Vagina (tissue), 2 donors: ENCODE measurements at regions not wholly inside any gene's neighbourhood (a gene's known extent, or its start where the extent isn't known, plus 50 kb on each side); places are given as distances from the start of the nearest gene placed in this dataset.

Source experiments
- DNase-seq, 2 donors: peaks; one replicate each; pipeline ENCODE4 v3.0.0-alpha.2; 2017; ENCODE audit errors: extremely low spot score in 2 of 2
- H3K27ac ChIP-seq: fragments of 200-600 bp; sonication (generic); one replicate; pipeline ENCODE4 v1.5.1; 2019
- H3K27me3 ChIP-seq: fragments of 200-600 bp; sonication (generic); one replicate; pipeline ENCODE4 v1.5.1; 2019
- H3K36me3 ChIP-seq, 2 donors: fragments of 200-600 bp; sonication (generic); one replicate each; pipeline ENCODE4 v1.5.1; 2017 to 2019
- H3K4me1 ChIP-seq: fragments of 200-600 bp; sonication (generic); one replicate; pipeline ENCODE4 v1.5.1; 2019
- H3K4me3 ChIP-seq, 2 donors: fragments of 200-600 bp; sonication (generic); 1 replicate in 1 of 2; 2 replicates in 1 of 2; pipeline ENCODE4 v1.5.1; 2016 to 2019
- H3K9me3 ChIP-seq: fragments of 200-600 bp; sonication (generic); one replicate; pipeline ENCODE4 v1.5.1; 2019
- CTCF ChIP-seq, 3 experiments: fragments of 450-650 bp in 2 of 3; fragments of 200-600 bp in 1 of 3; sonication (generic) in 1 of 3; IDR thresholded peaks; one replicate each; pipeline ENCODE4 v1.5.1; 2017 to 2019; ENCODE audit warnings: antibody characterized with exemption in 3 of 3, mild to moderate bottlenecking in 2 of 3, moderate library complexity in 2 of 3
- POLR2A ChIP-seq, 2 donors: fragments of 450-650 bp; IDR thresholded peaks; one replicate each; pipeline ENCODE4 v1.6.1; 2017; ENCODE audit warnings: antibody characterized with exemption in 2 of 2, mild to moderate bottlenecking in 2 of 2, moderate library complexity in 2 of 2
- POLR2AphosphoS5 ChIP-seq, 2 donors: sonication (generic); formaldehyde crosslinking; IDR thresholded peaks; one replicate each; pipeline ENCODE4 v1.9.0; 2017; ENCODE audit warnings: antibody characterized with exemption in 2 of 2, mild to moderate bottlenecking in 2 of 2, low read depth in 1 of 2; ENCODE audit not compliant: insufficient read depth in 1 of 2
- intact Hi-C: fragments of 100-400 bp; cut with DNase I; formaldehyde crosslinking; loops from one replicate; pipeline ENCODE4 v1.15.1; 2023

DNA sequence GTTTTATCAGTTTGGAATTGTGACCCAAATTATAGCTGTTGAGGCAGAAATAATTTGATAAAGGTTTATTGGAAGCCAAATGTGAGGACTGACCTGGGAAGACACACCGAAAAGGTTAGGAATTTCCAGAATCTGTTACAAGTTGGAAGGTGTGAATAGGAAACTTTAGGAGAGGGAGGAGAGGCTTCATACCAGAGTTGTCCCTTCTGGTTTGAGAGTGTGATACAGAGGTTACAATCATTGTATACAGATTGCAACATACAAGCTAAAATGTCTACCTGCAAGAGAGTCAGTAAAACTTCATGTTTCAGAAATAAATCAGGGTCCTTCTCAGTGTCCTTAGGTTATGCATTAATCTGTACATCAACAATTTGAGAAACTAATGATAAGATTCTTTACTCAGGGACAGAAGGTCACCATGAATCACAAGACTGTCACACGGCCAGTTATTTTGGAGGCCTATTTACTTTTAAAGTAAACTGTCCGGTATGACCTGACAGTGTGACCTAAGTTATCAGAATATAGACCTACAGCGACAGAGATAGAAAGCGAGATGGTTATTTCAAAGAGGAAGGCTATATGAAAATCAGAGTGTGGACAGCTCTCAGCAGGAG, 204.9 kb upstream of the CTNND2 start:
- Histone ChIP-seq H3K27me3 (no peaks in the 10 kb centered on the region), H3K4me3 (no peak overlapping the region), H3K27ac (no peak overlapping the region), H3K9me3 (no peaks in the 10 kb centered on the region), H3K36me3 (no peaks in the 10 kb centered on the region), H3K4me1 (no peaks in the 10 kb centered on the region)
- no peak for DNase-seq
- intact Hi-C loops, result no loop called here
- TF ChIP-seq POLR2AphosphoS5 (IDR thresholded peaks at IDR 0.05; ENCODE audit: insufficient read depth in 1 of 2, low read depth in 1 of 2) (no peak), CTCF (IDR thresholded peaks at IDR 0.05) (no peak), POLR2A (IDR thresholded peaks at IDR 0.05) (no peak)

GRCh38 chr5:12102151-12102550, 197.9 kb upstream of the CTNND2 start:
- no peak for TF ChIP-seq CTCF (IDR thresholded peaks at IDR 0.05)
- no peak for TF ChIP-seq POLR2A (IDR thresholded peaks at IDR 0.05)
- no peak for TF ChIP-seq POLR2AphosphoS5 (IDR thresholded peaks at IDR 0.05; ENCODE audit: insufficient read depth in 1 of 2, low read depth in 1 of 2)
- intact Hi-C loops, result no loop called here

GRCh38 chr5:12100542-12100941, 196.3 kb upstream of the CTNND2 start:
- H3K4me1 ChIP-seq, result no peaks in the 10 kb centered on the region
- H3K27me3 ChIP-seq, result no peaks in the 10 kb centered on the region
- TF ChIP-seq CTCF (IDR thresholded peaks at IDR 0.05), result no peak
- TF ChIP-seq POLR2A (IDR thresholded peaks at IDR 0.05), result no peak
- no peak for TF ChIP-seq POLR2AphosphoS5 (IDR thresholded peaks at IDR 0.05; ENCODE audit: insufficient read depth in 1 of 2, low read depth in 1 of 2)
- no peaks in the 10 kb centered on the region for H3K9me3 ChIP-seq
- H3K4me3 ChIP-seq, result no peak overlapping the region
- H3K27ac ChIP-seq, result no peak overlapping the region
- H3K36me3 ChIP-seq, result no peaks in the 10 kb centered on the region
- no peak for DNase-seq
- intact Hi-C loops, result no loop called here

More at GRCh38 chr5:12102151-12102550, 197.9 kb upstream of the CTNND2 start:
- H3K27me3 ChIP-seq, result no peaks in the 10 kb centered on the region
- H3K27ac ChIP-seq, result no peak overlapping the region
- no peaks in the 10 kb centered on the region for H3K9me3 ChIP-seq
- H3K4me1 ChIP-seq, result no peaks in the 10 kb centered on the region
- H3K4me3 ChIP-seq, result no peak overlapping the region
- DNase-seq, result no peak
- no peaks in the 10 kb centered on the region for H3K36me3 ChIP-seq

DNA sequence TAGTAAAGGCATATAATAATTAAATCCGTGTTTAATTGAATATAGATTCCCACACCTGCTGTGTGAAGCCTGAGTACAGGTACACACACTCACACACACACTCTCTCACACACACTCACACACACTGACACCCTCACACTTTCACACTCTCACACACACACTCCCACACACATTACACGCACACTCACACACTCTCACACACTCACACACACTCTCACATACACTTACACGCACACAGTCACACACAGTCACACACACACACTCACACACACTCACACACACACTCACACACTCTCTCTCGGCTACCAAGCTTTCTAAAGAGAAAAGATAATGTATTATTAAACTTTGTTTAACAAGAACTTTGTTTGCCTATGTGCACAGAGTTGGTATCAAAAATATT, 195.1 kb upstream of the CTNND2 start:
- intact Hi-C loops, result no loop called here
- no peak for TF ChIP-seq POLR2AphosphoS5 (IDR thresholded peaks at IDR 0.05; ENCODE audit: insufficient read depth in 1 of 2, low read depth in 1 of 2)
- TF ChIP-seq POLR2A (IDR thresholded peaks at IDR 0.05), result no peak
- no peak for TF ChIP-seq CTCF (IDR thresholded peaks at IDR 0.05)
- DNase-seq, result no peak
- Histone ChIP-seq H3K36me3 (no peaks in the 10 kb centered on the region), H3K4me1 (no peaks in the 10 kb centered on the region), H3K27ac (no peak overlapping the region), H3K27me3 (no peaks in the 10 kb centered on the region), H3K4me3 (no peak overlapping the region), H3K9me3 (no peaks in the 10 kb centered on the region)

- intact Hi-C loops, result no loop called here
- Histone ChIP-seq H3K9me3 (no peaks in the 10 kb centered on the region), H3K36me3 (no peaks in the 10 kb centered on the region), H3K4me1 (no peaks in the 10 kb centered on the region), H3K27ac (no peak overlapping the region), H3K27me3 (no peaks in the 10 kb centered on the region), H3K4me3 (no peak overlapping the region)
- DNase-seq, result no peak
- TF ChIP-seq CTCF (IDR thresholded peaks at IDR 0.05) (no peak), POLR2A (IDR thresholded peaks at IDR 0.05) (no peak), POLR2AphosphoS5 (IDR thresholded peaks at IDR 0.05; ENCODE audit: insufficient read depth in 1 of 2, low read depth in 1 of 2) (no peak)
Observed at GRCh38 chr5:12095808-12096281, 191.6 kb upstream of the CTNND2 start.
